Tibial nerve (tissue), 3 donors: ENCODE measurements at regions not wholly inside any gene's neighbourhood (a gene's known extent, or its start where the extent isn't known, plus 50 kb on each side); places are given as distances from the start of the nearest gene placed in this dataset.

Experiments used
- POLR2A ChIP-seq, 2 donors: fragments of 450-650 bp; IDR thresholded peaks; one replicate each; pipeline ENCODE4 v1.6.1; 2017; ENCODE audit warnings: antibody characterized with exemption in 2 of 2, mild to moderate bottlenecking in 2 of 2, moderate library complexity in 2 of 2
- TF ChIP-seq, protein P1 (sequence below), 5 experiments: fragments of 200-600 bp in 3 of 5; fragments of 450-650 bp in 2 of 5; sonication (generic) in 3 of 5; IDR thresholded peaks; one replicate each; pipeline ENCODE4 v1.5.1; 2016 to 2019; ENCODE audit warnings: antibody characterized with exemption in 5 of 5, mild to moderate bottlenecking in 3 of 5, moderate library complexity in 2 of 5

DNA sequence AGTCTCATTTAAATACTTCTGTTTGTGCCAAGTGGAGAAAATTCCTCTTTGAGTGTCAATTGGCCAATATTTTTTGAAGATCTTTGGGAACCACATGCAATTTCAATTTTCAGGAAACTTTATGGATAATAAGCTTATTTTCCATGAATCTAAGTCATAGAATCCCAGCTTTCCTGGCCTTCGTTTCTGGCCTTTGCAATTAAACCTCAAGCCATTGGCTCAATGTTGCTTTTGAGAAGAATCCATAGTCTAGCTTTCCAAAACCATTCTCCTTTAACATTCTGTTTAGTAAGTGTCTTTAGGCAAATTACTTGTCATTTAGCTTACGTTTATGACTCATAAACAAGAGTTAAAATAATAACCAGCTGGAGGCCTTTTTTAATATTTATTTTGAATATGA lies 145.0 kb upstream of the FTMT start:
- TF ChIP-seq, protein P1, sequence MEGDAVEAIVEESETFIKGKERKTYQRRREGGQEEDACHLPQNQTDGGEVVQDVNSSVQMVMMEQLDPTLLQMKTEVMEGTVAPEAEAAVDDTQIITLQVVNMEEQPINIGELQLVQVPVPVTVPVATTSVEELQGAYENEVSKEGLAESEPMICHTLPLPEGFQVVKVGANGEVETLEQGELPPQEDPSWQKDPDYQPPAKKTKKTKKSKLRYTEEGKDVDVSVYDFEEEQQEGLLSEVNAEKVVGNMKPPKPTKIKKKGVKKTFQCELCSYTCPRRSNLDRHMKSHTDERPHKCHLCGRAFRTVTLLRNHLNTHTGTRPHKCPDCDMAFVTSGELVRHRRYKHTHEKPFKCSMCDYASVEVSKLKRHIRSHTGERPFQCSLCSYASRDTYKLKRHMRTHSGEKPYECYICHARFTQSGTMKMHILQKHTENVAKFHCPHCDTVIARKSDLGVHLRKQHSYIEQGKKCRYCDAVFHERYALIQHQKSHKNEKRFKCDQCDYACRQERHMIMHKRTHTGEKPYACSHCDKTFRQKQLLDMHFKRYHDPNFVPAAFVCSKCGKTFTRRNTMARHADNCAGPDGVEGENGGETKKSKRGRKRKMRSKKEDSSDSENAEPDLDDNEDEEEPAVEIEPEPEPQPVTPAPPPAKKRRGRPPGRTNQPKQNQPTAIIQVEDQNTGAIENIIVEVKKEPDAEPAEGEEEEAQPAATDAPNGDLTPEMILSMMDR (IDR thresholded peaks at IDR 0.05) = no peak
- TF ChIP-seq POLR2A (IDR thresholded peaks at IDR 0.05) = no peak
